DMS79 (cell line): ENCODE measurements at regions not wholly inside any gene's neighbourhood (a gene's known extent, or its start where the extent isn't known, plus 50 kb on each side); places are given as distances from the start of the nearest gene placed in this dataset.
"Not testable (repeated sequence)": the region's sequence is repeated elsewhere in the genome, so short reads cannot be mapped to it uniquely, and the experiment has no call there.

ENCODE experiments used
- DNase-seq: peaks from one replicate; lab custom pipeline; 2025; lab: John Stamatoyannopoulos, UW

- DNase-seq, result no peak
Observed at GRCh38 chr4:126851391-126851790, 781.4 kb upstream of the INTU start.

DNA sequence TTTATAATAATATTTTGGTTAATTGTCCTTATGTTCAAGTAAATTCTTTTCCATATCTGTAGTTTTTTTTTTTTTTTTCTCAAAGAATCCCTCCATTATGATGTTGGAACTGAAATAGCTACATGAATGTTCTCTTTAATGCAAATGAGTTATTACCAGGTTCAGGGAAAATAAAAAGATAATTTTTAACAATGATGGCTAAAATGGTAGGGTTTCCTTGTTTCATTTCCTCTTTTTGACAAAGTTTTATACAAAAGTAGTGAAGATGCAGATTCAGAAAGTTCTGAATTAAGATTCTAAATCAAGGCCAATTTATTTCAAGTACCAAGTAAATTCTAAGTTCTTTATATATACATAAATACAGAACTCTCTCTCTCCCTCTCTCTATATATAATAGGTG lies 779.0 kb upstream of the INTU start:
- DNase-seq, result no peak

DNA sequence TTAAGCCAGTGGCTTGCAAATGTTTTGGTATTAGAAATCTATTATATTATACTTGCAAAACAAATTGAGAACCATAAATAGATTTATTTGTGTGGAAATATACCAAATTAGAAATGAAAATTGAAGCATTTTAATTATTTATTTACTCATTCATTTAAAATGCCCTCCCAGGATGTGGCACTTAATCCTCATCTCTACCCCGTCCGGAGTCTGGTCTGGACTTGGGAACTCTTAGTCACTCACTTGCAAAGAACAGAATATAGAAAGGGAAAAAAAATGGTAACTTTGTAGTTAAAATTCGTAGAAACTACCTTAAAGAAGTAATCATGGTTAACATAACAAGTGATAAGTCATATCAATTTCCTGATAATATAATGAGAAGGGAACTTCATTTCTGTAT lies 775.9 kb upstream of the INTU start:
- no peak for DNase-seq

GRCh38 chr4:126859314-126859713 lies 773.4 kb upstream of the INTU start:
- DNase-seq, result no peak

DNA sequence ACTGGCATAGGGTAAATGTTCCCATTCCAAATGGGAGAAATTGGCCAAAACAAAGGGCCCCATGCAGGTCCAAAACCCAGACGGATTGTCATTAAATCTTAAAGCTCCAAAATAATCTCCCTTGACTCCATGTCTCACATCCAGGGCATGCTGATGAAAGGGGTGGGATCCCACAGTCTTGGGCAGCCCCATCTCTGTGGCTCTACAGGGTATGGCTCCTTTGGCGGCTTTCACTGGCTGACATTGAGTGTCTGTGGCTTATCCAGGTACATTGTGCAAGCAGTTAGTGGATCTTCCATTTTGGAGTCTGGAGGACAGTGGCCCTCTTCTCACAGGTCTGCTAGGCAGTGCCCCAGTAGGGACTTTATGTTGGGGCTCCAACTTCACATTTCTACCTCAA lies 772.9 kb upstream of the INTU start:
- no peak for DNase-seq

GRCh38 chr4:126860308-126860707 lies 772.4 kb upstream of the INTU start:
- DNase-seq, result no peak

DNA sequence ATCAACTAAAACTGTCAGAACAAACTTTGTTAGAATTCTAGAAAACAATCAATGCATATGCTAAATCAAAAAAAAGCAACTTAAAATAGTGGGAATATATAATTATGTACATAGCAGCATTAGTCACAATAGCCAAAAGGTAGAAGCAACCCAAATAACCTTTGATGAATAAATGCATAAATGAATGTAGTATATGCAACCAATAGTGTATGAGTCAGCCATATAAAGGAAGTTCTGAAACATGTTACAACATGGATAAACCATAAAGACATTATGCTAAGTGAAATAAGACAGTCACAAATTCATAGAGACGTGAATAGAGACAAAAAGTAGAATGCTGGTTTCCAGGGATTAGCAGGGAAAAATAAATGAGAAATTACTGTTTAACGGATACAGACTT lies 762.8 kb upstream of the INTU start:
- DNase-seq, result no peak

- no peak for DNase-seq
Observed at GRCh38 chr4:126871810-126872209, 760.9 kb upstream of the INTU start.

- DNase-seq, result no peak
Observed at GRCh38 chr4:126874533-126874932, 758.2 kb upstream of the INTU start.

DNA sequence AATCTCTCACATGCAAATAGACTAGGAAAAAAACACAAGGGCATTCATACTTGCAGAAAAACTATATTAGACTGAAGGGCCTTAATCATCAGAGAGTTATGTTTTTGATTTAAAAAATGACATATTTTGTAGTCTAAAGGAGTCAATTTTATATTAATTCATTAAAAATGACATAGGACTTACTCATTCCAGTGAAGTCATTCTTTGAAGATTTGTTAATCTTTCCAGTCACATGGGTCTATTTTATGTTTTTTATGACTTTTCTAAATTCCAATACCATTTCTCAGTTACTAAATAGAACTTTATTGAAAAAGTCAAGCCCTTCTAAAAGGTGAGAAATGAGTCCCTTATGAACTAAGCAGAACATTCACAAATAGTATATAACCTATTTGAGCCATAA lies 743.8 kb upstream of the INTU start:
- no peak for DNase-seq

- no peak for DNase-seq
Observed at GRCh38 chr4:126890383-126890782, 742.4 kb upstream of the INTU start.

GRCh38 chr4:126890994-126891393 lies 741.8 kb upstream of the INTU start:
- DNase-seq, result no peak

GRCh38 chr4:126894963-126895362 lies 737.8 kb upstream of the INTU start:
- no peak for DNase-seq

DNA sequence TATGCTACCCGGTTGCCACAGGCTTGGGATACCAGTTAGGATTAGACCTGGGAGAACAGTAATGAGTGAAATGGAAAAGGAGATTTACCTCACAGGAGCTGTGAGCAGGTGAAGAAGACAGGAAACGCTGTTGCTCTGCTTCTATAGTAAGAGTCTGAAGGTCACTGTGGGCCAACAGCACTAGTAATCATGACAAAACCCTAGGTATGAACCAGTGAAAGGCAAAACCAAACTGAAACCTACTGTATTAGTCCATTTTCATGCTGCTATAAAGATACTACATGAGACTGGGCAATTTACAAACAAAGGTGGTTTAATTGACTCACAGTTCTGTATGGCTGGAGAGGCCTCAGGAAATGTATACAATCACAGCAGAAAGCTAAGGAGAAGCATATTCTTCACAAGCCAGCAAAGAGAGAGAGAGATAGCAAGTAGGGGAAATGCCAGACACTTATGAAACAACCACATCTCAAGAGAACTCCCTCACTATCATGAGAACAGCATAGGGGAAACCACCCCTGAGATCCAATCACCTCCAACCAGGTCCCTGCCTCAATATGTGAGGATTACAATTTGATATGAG lies 736.7 kb upstream of the INTU start:
- DNase-seq, result no peak

DNA sequence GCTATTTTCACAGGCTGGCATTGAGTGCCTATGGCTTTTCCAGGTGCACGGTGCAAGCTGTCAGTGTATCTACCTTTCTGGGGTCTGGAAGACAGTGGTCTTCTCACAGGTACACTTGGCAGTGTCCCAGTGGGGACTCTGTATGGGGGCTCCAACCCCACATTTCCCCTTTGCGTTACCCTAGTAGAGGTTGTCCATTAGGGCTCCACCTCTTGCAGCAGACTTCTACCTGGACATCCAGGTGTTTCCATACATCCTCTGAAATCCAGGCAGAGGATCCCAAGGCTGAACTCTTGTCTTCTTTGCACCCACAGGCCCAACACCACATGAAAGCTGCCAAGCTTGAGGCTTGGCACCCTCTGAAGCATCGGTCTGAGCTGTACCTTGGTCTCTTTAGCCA lies 735.7 kb upstream of the INTU start:
- no peak for DNase-seq

DNA sequence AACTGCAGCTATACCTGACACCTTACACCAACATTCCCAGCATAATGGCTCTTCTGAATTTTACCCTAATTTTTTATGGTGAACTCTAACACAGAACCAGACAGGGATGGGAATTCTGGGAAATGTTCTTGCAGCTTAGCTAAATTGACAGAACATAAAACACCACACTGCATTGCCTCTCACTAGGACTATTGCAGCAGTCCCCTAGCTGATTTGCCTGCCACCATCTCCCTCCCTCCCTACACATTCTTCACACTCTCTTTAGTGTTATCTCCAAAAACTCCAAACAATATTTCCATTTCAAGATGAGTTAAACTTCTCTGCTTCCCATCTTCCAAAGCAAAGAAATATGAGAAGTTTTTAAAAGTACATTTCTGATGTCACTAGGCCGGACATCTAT lies 733.9 kb upstream of the INTU start:
- DNase-seq, result no peak

DNA sequence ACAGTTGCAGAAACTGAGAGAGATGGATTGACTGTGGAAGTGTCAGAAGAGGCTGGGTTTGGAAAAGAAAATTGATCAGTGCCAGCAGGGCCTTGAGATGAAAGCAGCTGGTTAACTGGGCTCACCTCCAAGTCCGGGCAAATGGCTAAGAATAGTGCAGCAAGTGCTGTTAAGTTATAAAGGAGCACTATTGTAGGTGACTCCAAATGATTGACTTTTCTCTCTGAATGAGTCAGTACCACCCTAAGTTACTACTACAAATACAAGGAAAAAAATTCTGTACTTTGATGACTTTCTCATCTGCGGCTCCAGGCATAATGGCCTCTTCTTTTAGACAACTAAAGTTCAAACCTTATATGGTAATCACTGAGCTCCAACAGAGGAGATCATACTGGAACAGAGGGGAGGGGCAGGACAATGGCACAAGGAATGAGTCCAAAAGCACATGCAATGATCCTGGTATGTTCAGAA lies 733.4 kb upstream of the INTU start:
- no peak for DNase-seq

DNA sequence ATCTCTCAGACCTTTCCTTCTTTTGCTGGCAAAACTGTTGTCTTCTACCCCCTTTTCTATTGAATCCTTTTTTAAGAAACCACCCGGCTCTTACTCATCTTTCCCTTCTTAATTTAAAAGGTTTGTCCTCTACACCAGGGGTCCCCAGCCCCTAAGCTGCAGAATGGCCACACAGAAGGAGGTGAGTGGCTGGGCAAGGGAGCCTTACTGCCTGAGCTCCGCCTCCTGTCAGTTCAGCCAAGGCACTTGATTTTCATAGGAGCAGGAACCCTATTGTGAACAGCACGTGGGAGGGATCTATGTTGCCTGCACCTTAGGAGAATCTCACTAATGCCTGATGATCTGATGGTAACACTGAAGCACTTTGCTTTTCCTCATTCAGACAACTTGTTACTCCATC lies 726.3 kb upstream of the INTU start:
- no peak for DNase-seq

DNA sequence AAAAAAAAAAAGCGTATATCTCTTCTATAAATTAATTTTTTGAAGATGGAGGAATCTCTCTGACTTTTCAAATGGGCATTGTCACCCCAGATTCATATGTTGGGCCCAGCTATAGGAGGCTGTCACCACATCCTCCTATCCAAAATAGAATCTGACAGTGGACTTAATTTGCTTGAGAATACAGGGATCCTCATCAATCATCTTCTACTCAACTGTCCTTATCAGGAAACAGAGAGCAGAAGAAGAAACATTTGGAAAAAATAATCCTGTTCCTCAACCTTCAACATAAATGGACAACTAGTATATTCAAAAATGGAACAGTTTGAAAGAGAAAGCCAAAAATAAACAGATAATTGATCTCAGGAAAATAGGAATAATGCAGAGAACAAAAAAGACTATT lies 725.4 kb upstream of the INTU start:
- no peak for DNase-seq

GRCh38 chr4:126916049-126916625 lies 716.6 kb upstream of the INTU start:
- no peak for DNase-seq

- no peak for DNase-seq
Observed at GRCh38 chr4:126916626-126917140, 716.1 kb upstream of the INTU start.

DNA sequence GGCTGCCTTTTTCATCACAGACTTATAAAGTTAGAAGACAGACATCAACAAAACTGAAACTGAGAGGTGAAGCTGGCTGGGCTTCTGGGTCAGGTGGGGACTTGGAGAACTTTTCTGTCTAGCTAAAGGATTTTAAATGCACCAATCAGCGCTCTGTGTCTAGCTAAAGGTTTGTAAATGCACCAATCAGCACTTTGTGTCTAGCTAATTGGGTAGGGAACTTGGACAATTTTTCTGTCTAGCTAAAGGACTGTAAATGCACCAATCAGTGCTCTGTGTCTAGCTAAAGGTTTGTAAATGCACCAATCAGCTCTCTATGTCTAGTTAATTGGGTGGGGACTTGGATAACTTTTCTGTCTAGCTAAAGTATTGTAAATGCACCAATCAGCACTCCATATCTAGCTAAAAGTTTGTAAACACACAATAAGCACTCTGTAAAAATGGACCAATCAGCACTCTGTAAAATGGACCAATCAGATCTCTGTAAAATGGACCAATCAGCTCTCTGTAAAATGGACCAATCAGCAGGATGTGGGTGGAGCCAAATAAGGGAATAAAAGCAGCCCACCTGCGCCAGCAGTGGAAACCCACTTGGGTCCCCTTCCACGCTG lies 710.3 kb upstream of the INTU start:
- DNase-seq, result not testable (repeated sequence)

DNA sequence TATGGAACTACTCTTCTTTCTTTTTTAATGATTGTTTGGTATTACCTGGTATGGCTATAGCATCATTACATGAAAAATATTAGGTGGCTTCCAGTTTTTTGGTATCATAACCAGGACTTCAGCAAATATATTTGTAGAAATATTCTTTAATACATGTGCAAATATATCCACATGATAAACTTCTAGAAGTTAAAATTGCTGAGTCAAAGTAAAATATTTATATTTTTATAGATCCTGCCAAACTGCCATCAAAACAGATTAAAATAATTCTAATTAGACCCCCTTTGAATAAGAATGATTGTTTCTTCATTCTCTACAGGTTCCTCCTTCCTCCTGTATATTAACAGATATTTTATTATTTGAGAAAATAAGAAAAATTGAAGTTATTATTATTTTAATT lies 708.5 kb upstream of the INTU start:
- DNase-seq, result no peak

DNA sequence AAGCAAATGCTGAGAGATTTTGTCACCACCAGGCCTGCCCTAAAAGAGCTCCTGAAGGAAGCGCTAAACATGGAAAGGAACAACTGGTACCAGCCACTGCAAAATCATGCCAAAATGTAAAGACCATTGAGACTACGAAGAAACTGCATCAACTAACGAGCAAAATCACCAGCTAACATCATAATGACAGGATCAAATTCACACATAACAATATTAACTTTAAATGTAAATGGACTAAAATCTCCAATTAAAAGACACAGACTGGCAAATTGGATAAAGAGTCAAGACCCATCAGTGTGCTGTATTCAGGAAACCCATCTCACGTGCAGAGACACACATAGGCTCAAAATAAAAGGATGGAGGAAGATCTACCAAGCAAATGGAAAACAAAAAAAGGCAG lies 702.7 kb upstream of the INTU start:
- DNase-seq, result not testable (repeated sequence)
